Activated CD4-positive, alpha-beta T cell treated with anti-CD3 and anti-CD28 coated beads for 48 hours (primary cell): ENCODE measurements at regions not wholly inside any gene's neighbourhood (a gene's known extent, or its start where the extent isn't known, plus 50 kb on each side); places are given as distances from the start of the nearest gene placed in this dataset.

ENCODE experiments used
- DNase-seq: peaks from one replicate; pipeline ENCODE4 v3.0.0-alpha.2; 2020

- no peak for DNase-seq
Observed at GRCh38 chr7:32346253-32346652, 143.9 kb downstream of the LSM5 start.

DNA sequence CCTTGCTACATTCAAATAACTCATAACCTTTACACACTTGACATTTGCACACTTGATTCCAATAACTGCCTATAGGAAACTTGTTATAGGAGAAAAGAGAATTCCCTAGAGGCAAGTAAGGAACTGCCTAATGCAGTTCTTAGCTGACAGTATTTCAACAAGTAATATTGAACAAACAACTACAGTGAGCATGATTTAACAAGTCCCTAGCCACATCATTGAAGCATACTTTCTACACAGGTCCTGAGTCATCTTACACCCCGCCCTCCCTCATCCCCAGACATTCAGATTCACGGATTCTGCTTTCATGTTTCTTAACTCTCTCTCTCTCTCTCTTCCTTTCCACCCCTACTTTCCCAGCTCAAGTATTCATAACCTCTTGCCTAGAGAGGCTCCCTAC, 153.5 kb downstream of the LSM5 start:
- DNase-seq = no peak

DNA sequence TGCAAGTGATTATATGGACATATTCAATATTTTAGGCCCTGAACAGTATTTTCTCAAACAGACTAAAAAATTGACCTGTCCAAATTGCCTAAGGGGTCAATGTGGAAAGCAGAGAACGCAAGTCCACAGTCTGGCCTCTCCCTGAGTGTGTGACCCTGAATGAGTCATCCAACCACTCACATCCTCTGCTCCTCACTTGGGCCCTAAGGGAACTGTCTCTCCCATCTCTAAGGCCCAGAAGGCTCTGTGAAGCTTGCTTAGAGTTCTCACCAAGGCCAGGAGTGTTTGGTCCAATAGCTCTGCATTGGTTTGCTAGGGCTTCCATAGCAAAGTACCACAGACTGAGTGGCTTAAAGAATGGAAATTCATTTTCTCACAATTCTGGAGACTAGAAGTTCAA, 155.1 kb downstream of the LSM5 start:
- no peak for DNase-seq

DNA sequence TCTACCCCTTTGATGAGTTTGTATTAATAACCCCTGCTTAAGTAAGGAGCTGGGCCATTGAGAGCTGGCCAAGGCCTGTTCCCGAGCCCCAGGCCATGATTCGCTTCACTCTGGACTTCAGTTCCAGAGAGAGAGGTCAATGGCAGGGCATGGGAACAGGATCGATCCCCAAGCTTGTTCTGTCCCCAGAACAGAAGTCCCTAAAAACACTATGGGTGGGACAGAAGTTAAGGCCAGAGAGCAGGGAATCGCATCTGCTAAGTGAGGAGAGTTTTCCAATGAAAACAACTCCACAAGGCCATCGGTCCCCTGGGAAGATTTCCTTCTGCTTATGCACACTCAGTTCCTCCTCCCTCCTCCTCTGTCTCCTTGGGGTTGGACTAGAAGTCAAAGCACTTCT, 159.6 kb downstream of the LSM5 start:
- DNase-seq = no peak

DNA sequence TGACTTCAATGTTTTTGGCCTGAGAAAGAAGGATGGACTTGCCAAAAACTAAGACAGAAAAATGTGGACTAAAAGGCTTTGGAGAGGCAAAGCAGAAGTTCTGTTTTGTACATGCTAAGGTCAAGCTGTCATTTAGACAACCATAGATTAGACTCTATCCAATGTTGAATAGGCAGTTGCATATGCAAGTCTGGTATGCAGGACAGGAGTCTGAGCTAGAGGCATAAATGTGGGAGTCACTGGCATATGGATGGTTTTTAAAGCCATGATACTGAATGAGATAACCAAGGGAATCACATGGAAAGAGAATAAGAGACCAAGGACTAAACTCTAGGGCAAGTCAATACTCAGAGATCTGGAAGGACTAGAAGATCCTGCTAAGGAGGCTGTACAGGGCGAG, 164.1 kb downstream of the LSM5 start:
- no peak for DNase-seq

- no peak for DNase-seq
Observed at GRCh38 chr7:32323712-32324111, 166.5 kb downstream of the LSM5 start.

DNA sequence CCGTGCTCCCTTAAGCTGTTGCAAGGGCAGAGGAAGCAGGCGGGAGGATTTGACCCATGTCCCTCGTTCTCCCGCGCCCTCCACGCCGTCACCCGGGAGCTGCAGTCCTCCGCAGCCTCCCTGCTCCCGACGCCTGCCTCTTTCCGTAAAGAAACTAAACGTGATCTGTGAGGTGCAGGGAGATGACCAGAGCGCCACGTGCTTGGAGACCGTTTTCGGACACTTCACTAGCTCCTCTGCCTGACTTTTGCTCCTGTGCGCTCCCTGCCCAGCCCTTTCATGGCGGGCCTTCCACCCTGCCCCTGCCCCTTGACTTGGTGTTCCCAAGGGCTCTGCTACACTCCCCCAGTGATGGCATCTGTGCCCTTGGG, 171.2 kb downstream of the LSM5 start:
- DNase-seq = no peak

- no peak for DNase-seq
Observed at GRCh38 chr7:32318300-32319011, 171.7 kb downstream of the LSM5 start.

GRCh38 chr7:32316839-32317238, 173.3 kb downstream of the LSM5 start:
- DNase-seq = no peak

DNA sequence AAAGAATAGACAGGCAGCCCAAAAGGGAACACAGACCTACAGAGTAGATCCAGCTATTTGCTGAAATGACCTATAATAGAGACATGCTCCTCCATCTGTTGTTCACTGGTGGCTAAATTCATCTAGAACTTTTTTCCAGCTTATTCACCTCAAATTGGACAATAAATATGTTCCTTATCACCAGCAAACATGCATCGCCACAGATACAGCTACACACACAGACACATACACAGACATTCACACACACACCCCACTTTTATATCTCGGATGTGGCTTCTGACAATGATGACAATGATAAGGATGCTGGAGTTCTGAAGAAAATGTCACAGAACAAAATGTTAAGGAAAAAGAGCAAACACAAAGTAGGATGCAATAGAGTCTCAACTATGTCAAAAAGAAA, 175.4 kb downstream of the LSM5 start:
- no peak for DNase-seq

DNA sequence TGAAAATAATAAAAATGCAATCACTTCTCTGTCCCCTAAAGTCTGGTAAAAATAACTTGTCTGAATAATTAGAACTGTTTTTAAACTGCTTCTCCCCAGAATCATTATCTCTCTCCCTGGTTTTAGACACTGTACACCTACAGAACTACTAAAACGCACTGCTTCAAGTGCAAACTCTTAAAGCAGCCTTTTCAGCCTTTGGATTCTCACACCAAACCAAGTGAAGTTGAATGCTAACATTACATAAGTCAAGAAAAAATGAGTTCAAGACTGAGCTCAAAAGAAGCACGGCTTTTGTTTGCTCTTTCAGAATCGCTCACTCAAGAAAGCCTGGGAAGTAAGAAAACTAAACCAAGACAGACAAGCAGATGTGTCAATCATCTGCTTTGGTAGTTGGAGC, 188.8 kb downstream of the LSM5 start:
- no peak for DNase-seq

GRCh38 chr7:32299133-32299702, 191.0 kb downstream of the LSM5 start:
- DNase-seq = no peak

DNA sequence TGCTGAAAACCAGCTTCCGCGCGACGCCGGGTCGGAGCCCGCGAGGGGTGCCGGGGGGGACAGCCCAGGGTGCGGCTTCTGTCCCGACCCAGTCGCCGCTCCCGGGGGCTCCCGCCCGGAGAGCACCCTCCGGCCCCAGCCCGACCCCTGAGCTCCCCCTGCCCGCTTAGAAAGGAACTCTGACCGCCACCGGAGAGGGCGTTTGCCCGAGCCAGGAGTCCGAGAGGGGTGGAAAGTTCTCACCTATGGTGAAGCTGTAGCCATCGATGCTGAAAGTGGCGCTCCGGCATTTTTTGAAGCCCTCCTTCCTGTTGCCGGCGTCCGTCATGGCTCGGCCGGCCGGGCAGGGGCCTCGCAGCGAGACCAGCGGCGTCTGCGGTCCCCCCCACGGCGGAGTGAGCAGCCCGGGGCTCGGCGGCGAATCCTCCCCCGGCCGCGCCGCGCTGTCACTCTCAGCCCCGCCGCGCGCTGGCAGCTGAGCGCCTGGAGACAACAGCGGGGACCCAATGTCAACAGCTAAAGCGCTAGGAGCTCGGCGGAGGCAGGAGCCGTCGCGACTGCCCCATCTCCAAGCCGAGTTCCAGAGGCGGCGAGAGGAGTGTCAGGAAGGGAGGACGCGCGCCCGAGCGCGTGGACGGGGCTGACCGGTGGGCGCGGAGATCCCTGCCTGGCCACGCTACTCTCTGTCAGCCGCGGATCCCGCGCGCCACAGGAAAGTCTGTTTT, 191.6 kb downstream of the LSM5 start:
- no peak for DNase-seq

- DNase-seq = no peak
Observed at GRCh38 chr7:32293833-32294232, 196.3 kb downstream of the LSM5 start.

GRCh38 chr7:32289651-32290414, 200.3 kb downstream of the LSM5 start:
- DNase-seq = no peak

GRCh38 chr7:32285698-32286097, 204.5 kb downstream of the LSM5 start:
- DNase-seq = no peak

- no peak for DNase-seq
Observed at GRCh38 chr7:32283546-32283945, 206.6 kb downstream of the LSM5 start.

DNA sequence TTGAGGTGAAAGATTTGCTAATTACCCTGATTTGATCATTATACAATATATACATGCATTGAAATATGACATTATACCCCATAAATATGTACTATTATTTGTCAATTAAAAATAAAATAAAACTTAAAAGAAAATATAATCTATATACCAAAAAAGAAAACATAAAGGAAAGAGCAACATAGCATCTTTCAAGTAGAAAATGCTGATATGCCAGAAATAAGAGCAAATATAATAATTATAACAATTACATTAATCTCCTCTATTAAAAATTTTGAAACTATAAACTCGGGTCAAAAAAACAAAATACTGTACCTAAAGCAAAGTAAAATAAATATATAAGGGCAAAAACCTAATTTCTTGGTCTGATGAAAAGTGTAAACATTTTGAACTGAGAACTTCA, 209.3 kb upstream of the PDE1C start:
- DNase-seq = no peak

- DNase-seq = no peak
Observed at GRCh38 chr7:32275216-32276009, 205.2 kb upstream of the PDE1C start.

GRCh38 chr7:32273297-32273696, 203.1 kb upstream of the PDE1C start:
- no peak for DNase-seq

- DNase-seq = no peak
Observed at GRCh38 chr7:32266932-32267475, 196.8 kb upstream of the PDE1C start.

DNA sequence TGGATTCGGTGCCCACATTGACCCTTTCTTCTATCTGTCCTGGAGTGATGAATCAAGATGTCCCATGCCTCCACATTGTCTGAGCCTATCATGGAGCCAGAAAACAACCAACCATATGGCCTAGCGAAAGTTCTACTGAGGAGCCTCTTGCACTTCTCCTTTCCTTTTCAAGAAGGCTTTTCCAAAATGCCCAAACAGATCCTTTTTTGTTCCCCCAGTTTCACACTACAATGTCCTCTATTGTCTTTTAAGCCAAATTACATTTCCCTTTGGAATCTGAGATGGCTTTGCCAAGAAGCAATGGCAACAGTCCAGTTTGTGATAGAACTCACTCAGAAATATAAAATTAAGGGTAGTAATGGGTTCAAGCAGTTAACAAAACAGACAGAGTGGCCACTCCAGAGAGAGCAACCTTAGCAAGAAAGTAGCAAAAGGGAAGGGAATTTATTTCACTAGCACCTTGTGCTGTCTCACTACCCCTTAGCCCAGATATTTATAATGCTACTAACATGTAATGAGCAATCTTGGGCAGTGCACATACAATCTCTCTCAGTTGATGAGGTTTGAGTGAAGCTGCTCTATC, 194.6 kb upstream of the PDE1C start:
- DNase-seq = no peak
